Caki2 (cell line): ENCODE measurements at regions not wholly inside any gene's neighbourhood (a gene's known extent, or its start where the extent isn't known, plus 50 kb on each side); places are given as distances from the start of the nearest gene placed in this dataset.

ENCODE experiments used
- DNase-seq: peaks from one replicate; pipeline ENCODE4 v3.0.0-alpha.2; 2015; ENCODE audit warnings: low read depth
- in situ Hi-C: cut with HindIII; loops from 2 replicates; pipeline ENCODE4 v1.10.0; 2016; ENCODE audit warnings: low sequenced_read_pairs, low pct_unique_long_range_greater_than_20kb, mixed read lengths

GRCh38 chr2:7658486-7658885 is 741.3 kb downstream of the RNF144A start:
- in situ Hi-C loops: no loop called here
- DNase-seq: no peak

- in situ Hi-C loops: no loop called here
- no peak for DNase-seq
Measured at GRCh38 chr2:7660816-7661215, 743.6 kb downstream of the RNF144A start.

GRCh38 chr2:7661502-7661901 is 744.3 kb downstream of the RNF144A start:
- in situ Hi-C loops: no loop called here
- DNase-seq: no peak

GRCh38 chr2:7665880-7666279 is 748.7 kb downstream of the RNF144A start:
- DNase-seq: no peak
- in situ Hi-C loops: no loop called here

- in situ Hi-C loops: no loop called here
- DNase-seq: no peak
Measured at GRCh38 chr2:7666596-7667259, 749.5 kb downstream of the RNF144A start.

- in situ Hi-C loops: no loop called here
- no peak for DNase-seq
Measured at GRCh38 chr2:7667260-7667757, 750.1 kb downstream of the RNF144A start.

GRCh38 chr2:7670905-7671641 is 753.9 kb downstream of the RNF144A start:
- no peak for DNase-seq
- in situ Hi-C loops: no loop called here

- no peak for DNase-seq
- in situ Hi-C loops: no loop called here
Measured at GRCh38 chr2:7672027-7672684, 754.9 kb downstream of the RNF144A start.

- DNase-seq: no peak
- in situ Hi-C loops: no loop called here
Measured at GRCh38 chr2:7672685-7673071, 755.5 kb downstream of the RNF144A start.

GRCh38 chr2:7673101-7673500 is 755.9 kb downstream of the RNF144A start:
- in situ Hi-C loops: no loop called here
- DNase-seq: no peak

- in situ Hi-C loops: no loop called here
- DNase-seq: no peak
Measured at GRCh38 chr2:7673853-7674252, 756.6 kb downstream of the RNF144A start.

- in situ Hi-C loops: no loop called here
- DNase-seq: no peak
Measured at GRCh38 chr2:7674606-7675005, 757.4 kb downstream of the RNF144A start.

- in situ Hi-C loops: no loop called here
Measured at GRCh38 chr2:7676714-7677113, 759.5 kb downstream of the RNF144A start.

GRCh38 chr2:7681881-7682461 is 764.8 kb downstream of the RNF144A start:
- DNase-seq: peak; percentile 25
- in situ Hi-C loops: no loop called here

More at GRCh38 chr2:7676714-7677113, 759.5 kb downstream of the RNF144A start:
- no peak for DNase-seq

- in situ Hi-C loops: no loop called here
- no peak for DNase-seq
Measured at GRCh38 chr2:7683196-7683595, 766.0 kb downstream of the RNF144A start.

- no peak for DNase-seq
- in situ Hi-C loops: no loop called here
Measured at GRCh38 chr2:7683708-7684107, 766.5 kb downstream of the RNF144A start.

GRCh38 chr2:7685342-7686015 is 768.3 kb downstream of the RNF144A start:
- in situ Hi-C loops: no loop called here
- no peak for DNase-seq

- DNase-seq: no peak
- in situ Hi-C loops: no loop called here
Measured at GRCh38 chr2:7686016-7686385, 768.8 kb downstream of the RNF144A start.
